ENCODE measurements at regions not wholly inside any gene's neighbourhood (a gene's known extent, or its start where the extent isn't known, plus 50 kb on each side); places are given as distances from the start of the nearest gene placed in this dataset.

DNA sequence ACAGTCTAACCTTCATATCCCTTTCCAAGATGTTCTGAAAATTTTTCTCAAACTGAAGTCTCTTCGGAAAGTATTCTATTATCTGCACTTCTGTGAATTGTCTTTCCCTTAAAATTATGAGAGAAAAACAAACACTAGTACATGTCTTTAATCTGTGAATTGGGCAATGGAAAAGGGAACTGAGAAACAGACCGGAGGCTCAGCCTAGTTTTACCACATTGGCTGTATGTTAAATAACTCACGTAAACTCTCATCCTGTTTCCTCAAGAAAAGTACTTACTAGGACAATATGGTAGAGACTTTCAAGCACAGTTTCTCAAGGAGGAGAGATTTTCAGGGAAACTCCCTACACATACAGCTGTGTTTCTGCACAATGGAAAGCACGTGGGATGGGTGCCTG is 982.2 kb upstream of the SEMA6D start:
- TF ChIP-seq TEAD4 (IDR thresholded peaks at IDR 0.05) (no peak), ZBTB7A (IDR thresholded peaks at IDR 0.05; ENCODE audit: low read depth) (no peak), FOXM1 (IDR thresholded peaks at IDR 0.05; ENCODE audit: borderline replicate concordance, low read depth) (no peak)
- TF ChIP-seq, protein P1, sequence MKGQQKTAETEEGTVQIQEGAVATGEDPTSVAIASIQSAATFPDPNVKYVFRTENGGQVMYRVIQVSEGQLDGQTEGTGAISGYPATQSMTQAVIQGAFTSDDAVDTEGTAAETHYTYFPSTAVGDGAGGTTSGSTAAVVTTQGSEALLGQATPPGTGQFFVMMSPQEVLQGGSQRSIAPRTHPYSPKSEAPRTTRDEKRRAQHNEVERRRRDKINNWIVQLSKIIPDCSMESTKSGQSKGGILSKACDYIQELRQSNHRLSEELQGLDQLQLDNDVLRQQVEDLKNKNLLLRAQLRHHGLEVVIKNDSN (IDR thresholded peaks at IDR 0.05) = no peak
- TF ChIP-seq, protein P2, sequence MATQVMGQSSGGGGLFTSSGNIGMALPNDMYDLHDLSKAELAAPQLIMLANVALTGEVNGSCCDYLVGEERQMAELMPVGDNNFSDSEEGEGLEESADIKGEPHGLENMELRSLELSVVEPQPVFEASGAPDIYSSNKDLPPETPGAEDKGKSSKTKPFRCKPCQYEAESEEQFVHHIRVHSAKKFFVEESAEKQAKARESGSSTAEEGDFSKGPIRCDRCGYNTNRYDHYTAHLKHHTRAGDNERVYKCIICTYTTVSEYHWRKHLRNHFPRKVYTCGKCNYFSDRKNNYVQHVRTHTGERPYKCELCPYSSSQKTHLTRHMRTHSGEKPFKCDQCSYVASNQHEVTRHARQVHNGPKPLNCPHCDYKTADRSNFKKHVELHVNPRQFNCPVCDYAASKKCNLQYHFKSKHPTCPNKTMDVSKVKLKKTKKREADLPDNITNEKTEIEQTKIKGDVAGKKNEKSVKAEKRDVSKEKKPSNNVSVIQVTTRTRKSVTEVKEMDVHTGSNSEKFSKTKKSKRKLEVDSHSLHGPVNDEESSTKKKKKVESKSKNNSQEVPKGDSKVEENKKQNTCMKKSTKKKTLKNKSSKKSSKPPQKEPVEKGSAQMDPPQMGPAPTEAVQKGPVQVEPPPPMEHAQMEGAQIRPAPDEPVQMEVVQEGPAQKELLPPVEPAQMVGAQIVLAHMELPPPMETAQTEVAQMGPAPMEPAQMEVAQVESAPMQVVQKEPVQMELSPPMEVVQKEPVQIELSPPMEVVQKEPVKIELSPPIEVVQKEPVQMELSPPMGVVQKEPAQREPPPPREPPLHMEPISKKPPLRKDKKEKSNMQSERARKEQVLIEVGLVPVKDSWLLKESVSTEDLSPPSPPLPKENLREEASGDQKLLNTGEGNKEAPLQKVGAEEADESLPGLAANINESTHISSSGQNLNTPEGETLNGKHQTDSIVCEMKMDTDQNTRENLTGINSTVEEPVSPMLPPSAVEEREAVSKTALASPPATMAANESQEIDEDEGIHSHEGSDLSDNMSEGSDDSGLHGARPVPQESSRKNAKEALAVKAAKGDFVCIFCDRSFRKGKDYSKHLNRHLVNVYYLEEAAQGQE (IDR thresholded peaks at IDR 0.05; ENCODE audit: low read depth) = no peak
